Body of pancreas (tissue), 4 donors: ENCODE measurements at regions not wholly inside any gene's neighbourhood (a gene's known extent, or its start where the extent isn't known, plus 50 kb on each side); places are given as distances from the start of the nearest gene placed in this dataset.

Source experiments
- POLR2A ChIP-seq, 3 donors: fragments of 450-650 bp; IDR thresholded peaks; one replicate each; pipeline ENCODE4 v1.6.1; 2016; ENCODE audit warnings: antibody characterized with exemption in 3 of 3, mild to moderate bottlenecking in 2 of 3
- TF ChIP-seq, protein P1 (sequence below), 7 experiments: fragments of 450-650 bp in 4 of 7; fragments of 200-600 bp in 3 of 7; sonication (generic) in 3 of 7; IDR thresholded peaks; one replicate each; pipeline ENCODE4 v1.5.1; 2016 to 2019; ENCODE audit warnings: antibody characterized with exemption in 7 of 7

DNA sequence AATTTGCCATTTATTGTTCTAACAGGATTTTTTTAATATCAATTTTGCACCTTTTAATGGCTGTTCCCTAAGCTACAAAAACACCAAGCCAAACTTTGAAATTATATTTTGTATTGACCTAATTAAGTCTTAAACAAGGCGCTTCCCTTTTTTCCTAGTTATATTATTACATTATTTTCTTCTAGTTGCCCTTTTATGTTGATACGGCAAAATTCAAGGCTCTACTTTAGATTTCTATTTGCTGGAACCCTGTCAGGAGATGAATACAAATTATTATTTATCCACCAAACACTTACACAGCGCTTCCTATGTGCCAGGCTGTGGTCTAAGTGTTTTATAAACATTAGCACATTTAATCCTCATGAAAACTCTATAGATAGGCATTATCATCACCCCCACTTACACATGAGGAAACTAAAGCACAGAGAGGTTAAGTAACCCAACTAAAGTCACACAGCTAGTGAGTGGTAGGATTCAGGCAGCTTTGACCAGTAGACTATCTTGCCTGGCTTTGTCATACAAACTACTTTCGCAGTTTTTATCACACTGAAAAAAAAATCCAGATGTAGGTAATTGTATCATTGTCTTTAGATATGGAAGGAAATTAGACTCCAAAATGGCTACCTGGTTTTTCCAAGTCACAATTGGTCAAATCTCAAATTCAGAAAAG is 456.5 kb downstream of the STK39 start:
- TF ChIP-seq, protein P1, sequence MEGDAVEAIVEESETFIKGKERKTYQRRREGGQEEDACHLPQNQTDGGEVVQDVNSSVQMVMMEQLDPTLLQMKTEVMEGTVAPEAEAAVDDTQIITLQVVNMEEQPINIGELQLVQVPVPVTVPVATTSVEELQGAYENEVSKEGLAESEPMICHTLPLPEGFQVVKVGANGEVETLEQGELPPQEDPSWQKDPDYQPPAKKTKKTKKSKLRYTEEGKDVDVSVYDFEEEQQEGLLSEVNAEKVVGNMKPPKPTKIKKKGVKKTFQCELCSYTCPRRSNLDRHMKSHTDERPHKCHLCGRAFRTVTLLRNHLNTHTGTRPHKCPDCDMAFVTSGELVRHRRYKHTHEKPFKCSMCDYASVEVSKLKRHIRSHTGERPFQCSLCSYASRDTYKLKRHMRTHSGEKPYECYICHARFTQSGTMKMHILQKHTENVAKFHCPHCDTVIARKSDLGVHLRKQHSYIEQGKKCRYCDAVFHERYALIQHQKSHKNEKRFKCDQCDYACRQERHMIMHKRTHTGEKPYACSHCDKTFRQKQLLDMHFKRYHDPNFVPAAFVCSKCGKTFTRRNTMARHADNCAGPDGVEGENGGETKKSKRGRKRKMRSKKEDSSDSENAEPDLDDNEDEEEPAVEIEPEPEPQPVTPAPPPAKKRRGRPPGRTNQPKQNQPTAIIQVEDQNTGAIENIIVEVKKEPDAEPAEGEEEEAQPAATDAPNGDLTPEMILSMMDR (IDR thresholded peaks at IDR 0.05) = no peak
- no peak for TF ChIP-seq POLR2A (IDR thresholded peaks at IDR 0.05)
